ENCODE measurements at regions not wholly inside any gene's neighbourhood (a gene's known extent, or its start where the extent isn't known, plus 50 kb on each side); places are given as distances from the start of the nearest gene placed in this dataset.
"Not testable (repeated sequence)": the region's sequence is repeated elsewhere in the genome, so short reads cannot be mapped to it uniquely, and the experiment has no call there.

- ChIA-PET CTCF (no interaction called here), POLR2A (no interaction called here)
- no peaks in the 10 kb centered on the region for H3K36me3 Mint-ChIP-seq
Observed at GRCh38 chr2:15823459-15824396, 116.6 kb upstream of the MYCN start.

GRCh38 chr2:15824467-15824866 lies 115.9 kb upstream of the MYCN start:
- peaks cover 21% of the 10 kb centered on the region for H3K4me1 Mint-ChIP-seq
- ATAC-seq; H3K27me3 Mint-ChIP-seq (ENCODE audit: low read depth); H3K9me3 Mint-ChIP-seq; DNase-seq (ENCODE audit: low spot score); H3K36me3 Mint-ChIP-seq; POLR2A ChIA-PET; CTCF ChIA-PET; H3K27ac Mint-ChIP-seq; H3K4me3 Mint-ChIP-seq: not testable (repeated sequence)

More at GRCh38 chr2:15823459-15824396, 116.6 kb upstream of the MYCN start:
- DNase-seq (ENCODE audit: low spot score) (no peak), ATAC-seq (no peak)
- Mint-ChIP-seq H3K27ac (no peak overlapping the region), H3K27me3 (ENCODE audit: low read depth) (no peaks in the 10 kb centered on the region; the same call in 1 of the 2 replicates), H3K4me3 (no peak overlapping the region), H3K9me3 (no peaks in the 10 kb centered on the region), H3K4me1 (peaks cover 22% of the 10 kb centered on the region)
- TF ChIP-seq RORB (CRISPR knock-in tag; IDR thresholded peaks at IDR 0.05): no peak

DNA sequence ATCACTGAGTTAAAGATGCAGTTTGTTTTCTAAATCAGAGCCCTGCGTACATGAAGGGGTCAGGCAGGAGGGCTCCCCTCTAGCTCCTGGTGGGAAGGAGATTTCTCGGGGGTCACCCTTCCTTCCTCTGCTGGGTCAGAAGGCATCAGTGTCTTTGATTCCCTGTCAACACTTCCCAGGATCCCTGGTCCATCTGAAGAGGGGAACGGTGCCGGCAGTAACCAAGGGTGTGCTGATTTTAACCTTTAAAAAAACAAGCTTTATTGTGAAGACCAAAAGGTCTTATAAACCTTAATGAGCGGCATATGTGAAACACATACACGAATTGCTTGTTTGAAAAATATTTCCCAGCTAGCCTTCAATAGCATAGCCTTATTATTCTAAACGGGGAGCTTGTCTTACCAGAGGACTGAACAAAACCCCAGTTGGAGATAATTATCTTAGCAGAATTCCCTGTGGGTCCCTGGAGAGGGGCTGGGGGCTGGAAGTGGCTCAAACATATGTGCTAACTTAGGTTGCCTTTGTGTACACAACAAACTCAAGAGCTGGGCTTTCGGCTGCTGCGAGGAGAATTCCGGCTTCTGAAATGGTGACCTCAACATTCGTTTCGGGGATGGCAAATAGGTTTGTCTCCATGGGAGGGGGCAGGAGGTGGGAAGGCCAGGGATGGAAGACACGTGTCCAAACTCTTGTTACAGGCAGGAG lies 114.9 kb upstream of the MYCN start:
- ATAC-seq (no peak), DNase-seq (ENCODE audit: low spot score) (no peak)
- Mint-ChIP-seq H3K9me3 (peaks cover 3% of the 10 kb centered on the region; the same call in 1 of the 2 replicates), H3K27me3 (ENCODE audit: low read depth) (no peaks in the 10 kb centered on the region; the same call in 1 of the 2 replicates), H3K4me1 (peaks cover 16% of the 10 kb centered on the region), H3K36me3 (no peaks in the 10 kb centered on the region), H3K27ac (no peak overlapping the region), H3K4me3 (no peak overlapping the region)
- TF ChIP-seq JAZF1 (CRISPR knock-in tag; IDR thresholded peaks at IDR 0.05) (no peak), ZNF263 (CRISPR knock-in tag; IDR thresholded peaks at IDR 0.05; ENCODE audit: low read depth) (no peak), CREB1 (CRISPR knock-in tag; IDR thresholded peaks at IDR 0.05) (no peak), ATF6 (CRISPR knock-in tag; IDR thresholded peaks at IDR 0.05) (no peak), EMX1 (CRISPR knock-in tag; IDR thresholded peaks at IDR 0.05) (no peak), KAT7 (CRISPR knock-in tag; IDR thresholded peaks at IDR 0.05; ENCODE audit: borderline replicate concordance) (no peak), ZBTB43 (CRISPR knock-in tag; IDR thresholded peaks at IDR 0.05) (no peak), GTF2I (CRISPR knock-in tag; conservative IDR thresholded peaks at IDR 0.05) (no peak), HMGA2 (CRISPR knock-in tag; IDR thresholded peaks at IDR 0.05) (no peak), E2F4 (CRISPR knock-in tag; IDR thresholded peaks at IDR 0.05; ENCODE audit: borderline replicate concordance, low read depth) (no peak), NFYB (CRISPR knock-in tag; conservative IDR thresholded peaks at IDR 0.05; ENCODE audit: low read depth) (no peak), STAT6 (CRISPR knock-in tag; conservative IDR thresholded peaks at IDR 0.05; ENCODE audit: low read depth) (no peak)
- TF ChIP-seq, protein P1, sequence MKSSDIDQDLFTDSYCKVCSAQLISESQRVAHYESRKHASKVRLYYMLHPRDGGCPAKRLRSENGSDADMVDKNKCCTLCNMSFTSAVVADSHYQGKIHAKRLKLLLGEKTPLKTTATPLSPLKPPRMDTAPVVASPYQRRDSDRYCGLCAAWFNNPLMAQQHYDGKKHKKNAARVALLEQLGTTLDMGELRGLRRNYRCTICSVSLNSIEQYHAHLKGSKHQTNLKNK (CRISPR knock-in tag; IDR thresholded peaks at IDR 0.05): no peak
- TF ChIP-seq, protein P2, sequence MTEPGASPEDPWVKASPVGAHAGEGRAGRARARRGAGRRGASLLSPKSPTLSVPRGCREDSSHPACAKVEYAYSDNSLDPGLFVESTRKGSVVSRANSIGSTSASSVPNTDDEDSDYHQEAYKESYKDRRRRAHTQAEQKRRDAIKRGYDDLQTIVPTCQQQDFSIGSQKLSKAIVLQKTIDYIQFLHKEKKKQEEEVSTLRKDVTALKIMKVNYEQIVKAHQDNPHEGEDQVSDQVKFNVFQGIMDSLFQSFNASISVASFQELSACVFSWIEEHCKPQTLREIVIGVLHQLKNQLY (CRISPR knock-in tag; IDR thresholded peaks at IDR 0.05): no peak
- TF ChIP-seq, protein P3, sequence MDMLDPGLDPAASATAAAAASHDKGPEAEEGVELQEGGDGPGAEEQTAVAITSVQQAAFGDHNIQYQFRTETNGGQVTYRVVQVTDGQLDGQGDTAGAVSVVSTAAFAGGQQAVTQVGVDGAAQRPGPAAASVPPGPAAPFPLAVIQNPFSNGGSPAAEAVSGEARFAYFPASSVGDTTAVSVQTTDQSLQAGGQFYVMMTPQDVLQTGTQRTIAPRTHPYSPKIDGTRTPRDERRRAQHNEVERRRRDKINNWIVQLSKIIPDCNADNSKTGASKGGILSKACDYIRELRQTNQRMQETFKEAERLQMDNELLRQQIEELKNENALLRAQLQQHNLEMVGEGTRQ (CRISPR knock-in tag; IDR thresholded peaks at IDR 0.05): no peak
- ChIA-PET CTCF (interaction anchor here (1.4 to 2.1 kb wide), 3 partner anchors 16 to 114 kb away, joined by 4 to 10 read pairs (median 4); partner anchors contain the start of gene MYCN), POLR2A (interaction anchor here (0.8 kb wide), 1 partner anchor 114 kb away, joined by 3 read pairs; no protein-coding TSS in a partner anchor)
